HG03196 (cell line): ENCODE measurements at regions not wholly inside any gene's neighbourhood (a gene's known extent, or its start where the extent isn't known, plus 50 kb on each side); places are given as distances from the start of the nearest gene placed in this dataset.

Source experiments
- ATAC-seq: cut with Tn5 transposase; IDR thresholded peaks from one replicate; pipeline ENCODE4 v1.9.1; 2021; ENCODE audit not compliant: unreplicated experiment

DNA sequence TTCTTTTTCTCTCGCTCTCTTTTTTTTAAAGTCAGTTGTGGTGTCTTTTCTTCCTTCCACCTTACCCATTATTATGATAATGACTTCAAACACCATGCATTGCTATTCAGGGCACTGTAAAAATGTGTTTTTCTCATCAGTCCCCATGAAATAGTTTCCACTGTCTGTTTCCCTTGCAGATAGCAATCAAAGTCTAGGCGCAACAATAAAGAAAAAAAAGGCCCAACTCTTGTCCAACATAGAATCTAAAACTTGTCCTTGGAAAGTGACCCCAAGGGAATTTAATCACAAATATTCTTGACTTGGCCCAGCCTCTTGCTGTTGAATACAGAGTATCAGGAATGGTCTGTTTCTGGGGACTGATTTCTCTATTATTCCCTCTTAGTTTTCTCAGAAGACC, 382.5 kb downstream of the PLPP3 start:
- no peak for ATAC-seq

GRCh38 chr1:56194701-56195300, 384.6 kb downstream of the PLPP3 start:
- ATAC-seq, result no peak

DNA sequence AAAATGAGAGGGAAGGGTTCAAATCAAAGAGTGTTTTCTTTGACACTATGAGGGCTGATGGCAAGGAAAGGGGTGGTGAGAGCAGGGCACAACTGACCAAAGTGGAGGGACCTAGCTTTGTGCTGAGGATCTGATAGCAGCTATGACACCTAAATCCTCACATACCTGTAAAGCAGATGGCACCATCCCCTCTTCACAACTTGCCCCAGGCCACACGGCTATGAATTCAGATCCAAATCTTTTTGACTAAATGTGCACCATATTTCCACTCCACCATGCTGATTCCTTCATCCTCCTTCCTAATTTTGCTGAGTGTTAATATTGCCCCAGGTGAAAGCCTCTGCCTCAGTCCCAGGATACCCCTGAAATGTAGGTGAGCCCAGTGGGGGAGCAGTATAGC, 385.7 kb downstream of the PLPP3 start:
- ATAC-seq, result no peak

- ATAC-seq, result no peak
Observed at GRCh38 chr1:56191369-56191768, 388.0 kb downstream of the PLPP3 start.

- no peak for ATAC-seq
Observed at GRCh38 chr1:56190806-56191365, 388.5 kb downstream of the PLPP3 start.

- ATAC-seq, result no peak
Observed at GRCh38 chr1:56189946-56190805, 389.2 kb downstream of the PLPP3 start.

GRCh38 chr1:56189454-56189853, 389.9 kb downstream of the PLPP3 start:
- ATAC-seq, result no peak

GRCh38 chr1:56188855-56189254, 390.5 kb downstream of the PLPP3 start:
- no peak for ATAC-seq

GRCh38 chr1:56188221-56188620, 391.1 kb downstream of the PLPP3 start:
- no peak for ATAC-seq

DNA sequence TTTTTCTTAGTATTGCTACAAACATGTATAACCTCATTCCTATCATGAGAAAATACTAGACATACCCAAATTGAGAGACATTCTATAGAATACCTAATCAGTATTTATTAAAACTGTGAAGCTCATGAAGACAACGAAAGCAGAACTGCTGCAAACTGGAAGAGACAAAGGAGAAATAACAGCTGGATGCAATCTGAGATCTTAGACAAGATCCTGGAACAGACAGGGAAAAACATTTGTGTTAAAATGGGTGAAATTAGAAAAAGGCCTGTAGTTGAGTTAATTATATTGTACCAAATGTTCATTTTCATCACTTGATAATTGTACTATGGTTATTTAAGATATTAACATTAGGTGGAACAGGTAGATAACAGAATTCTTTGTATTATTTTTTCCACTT, 392.0 kb downstream of the PLPP3 start:
- no peak for ATAC-seq

DNA sequence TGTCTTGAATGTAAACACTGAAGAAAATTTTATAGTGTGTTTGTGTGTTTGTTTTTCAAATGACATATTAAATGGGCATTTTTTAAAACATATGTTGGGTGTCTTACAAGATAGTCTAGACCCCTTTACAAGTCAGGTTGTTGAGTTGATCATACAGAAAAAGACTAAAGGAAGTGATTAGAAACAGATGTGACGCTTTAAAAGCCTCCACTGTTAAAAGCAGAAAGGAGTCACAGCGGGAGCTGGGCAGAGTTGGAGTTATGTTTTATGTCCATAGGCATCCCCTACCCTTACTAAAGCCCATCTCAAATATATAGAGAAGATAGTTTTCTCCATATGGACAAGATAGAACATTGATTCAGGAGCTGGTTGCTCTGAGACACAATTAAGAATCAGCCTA, 393.9 kb downstream of the PLPP3 start:
- ATAC-seq, result no peak

DNA sequence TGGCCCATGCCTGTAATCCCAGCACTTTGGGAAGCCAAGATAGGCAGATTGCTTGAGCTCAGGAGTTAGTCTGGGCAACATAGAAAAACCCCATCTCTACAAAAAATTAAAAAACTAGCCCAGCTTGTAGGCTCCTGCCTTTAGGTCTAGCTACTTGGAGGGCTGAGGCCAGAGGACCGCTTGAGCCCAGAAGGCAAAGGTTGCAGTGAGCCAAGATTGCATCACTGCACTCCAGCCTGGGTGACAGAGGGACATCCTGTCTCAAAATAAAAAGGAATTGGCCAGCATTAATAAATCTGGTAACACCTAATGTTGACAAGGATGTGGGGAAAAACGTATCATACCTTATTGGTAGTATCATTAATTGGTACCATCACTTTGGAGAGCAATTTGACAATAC, 396.2 kb downstream of the PLPP3 start:
- no peak for ATAC-seq

DNA sequence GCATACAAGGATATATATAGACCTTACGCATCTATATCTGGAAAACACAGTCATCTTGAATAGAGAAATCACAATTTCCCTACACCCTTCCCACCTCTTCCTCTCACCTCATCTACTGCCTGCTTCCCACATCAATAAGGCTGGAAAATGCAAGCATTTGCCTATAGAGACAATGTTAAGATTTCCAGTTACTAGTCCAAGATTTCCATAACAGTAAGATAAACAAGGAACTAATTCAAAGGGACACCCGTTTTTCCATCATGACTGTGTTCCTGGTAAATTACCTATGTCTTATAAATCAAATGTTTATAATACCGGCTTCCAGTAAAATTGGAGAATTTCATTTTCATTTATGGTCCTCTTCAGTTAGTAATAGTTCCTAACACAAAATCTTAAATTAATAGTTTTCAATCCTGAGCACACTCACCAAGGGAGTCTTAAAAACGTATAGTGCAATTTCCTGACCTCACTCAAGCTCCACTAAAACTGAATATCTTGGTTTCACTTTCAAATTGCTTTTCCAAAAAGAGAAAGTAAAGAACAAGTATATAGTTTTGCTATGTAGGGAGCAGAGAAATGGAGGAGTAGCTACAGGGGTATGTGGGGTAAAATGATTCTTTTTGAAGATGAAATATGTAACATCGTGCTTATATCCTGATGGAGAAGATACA, 398.7 kb downstream of the PLPP3 start:
- no peak for ATAC-seq

DNA sequence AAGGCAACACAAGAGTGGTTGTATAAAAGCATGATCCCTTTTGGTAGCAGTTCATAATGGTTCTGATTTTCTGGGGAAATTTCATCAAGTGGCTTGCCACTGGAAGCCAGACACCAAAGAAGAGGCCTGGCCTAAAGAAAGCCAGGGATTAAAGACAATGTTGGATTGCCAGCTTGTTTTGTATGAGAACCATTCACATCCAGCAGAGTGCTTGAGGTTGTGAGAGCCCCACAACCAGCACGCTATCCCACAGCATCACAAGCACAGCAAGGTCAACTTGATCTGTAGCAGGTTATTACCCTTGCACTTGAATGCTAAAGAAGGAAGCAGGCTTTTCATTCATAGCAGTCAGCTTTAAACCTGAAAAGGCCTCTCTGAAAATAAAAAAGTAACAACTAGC, 399.8 kb downstream of the PLPP3 start:
- no peak for ATAC-seq

- no peak for ATAC-seq
Observed at GRCh38 chr1:56175211-56175610, 404.2 kb downstream of the PLPP3 start.

DNA sequence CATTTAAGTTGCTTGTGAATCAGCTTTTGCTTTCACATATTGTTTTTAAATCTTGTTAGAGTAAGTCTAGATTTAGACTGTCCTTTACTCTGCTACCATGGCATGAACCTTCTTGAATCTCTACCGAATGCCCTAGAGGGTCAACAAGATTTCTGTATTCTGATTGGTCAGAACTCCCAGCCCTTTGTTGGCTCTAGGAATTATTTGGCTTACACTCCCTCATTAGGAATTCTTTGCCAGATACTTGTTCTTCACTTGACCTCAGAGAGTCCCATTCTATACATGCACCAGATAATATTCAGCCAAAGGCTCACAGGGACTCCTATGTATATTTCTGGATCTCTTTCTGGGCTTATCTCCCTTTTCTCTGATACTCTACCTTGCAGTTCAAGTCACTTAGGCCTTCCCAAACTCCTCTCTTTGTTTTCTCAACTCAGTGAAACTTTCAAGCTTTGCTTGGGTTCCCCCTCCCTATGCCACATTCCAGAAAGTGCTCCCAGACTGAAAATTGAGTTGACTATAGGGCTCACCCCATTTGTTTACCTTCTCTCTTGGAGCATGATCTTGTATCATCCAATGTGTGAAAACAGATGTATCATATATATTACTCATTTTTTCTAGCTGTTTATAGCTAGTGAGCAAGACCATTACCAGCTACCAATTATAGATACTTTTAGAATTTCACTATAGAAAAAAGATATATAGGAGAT, 405.0 kb downstream of the PLPP3 start:
- no peak for ATAC-seq

GRCh38 chr1:56173736-56174135, 405.6 kb downstream of the PLPP3 start:
- no peak for ATAC-seq

DNA sequence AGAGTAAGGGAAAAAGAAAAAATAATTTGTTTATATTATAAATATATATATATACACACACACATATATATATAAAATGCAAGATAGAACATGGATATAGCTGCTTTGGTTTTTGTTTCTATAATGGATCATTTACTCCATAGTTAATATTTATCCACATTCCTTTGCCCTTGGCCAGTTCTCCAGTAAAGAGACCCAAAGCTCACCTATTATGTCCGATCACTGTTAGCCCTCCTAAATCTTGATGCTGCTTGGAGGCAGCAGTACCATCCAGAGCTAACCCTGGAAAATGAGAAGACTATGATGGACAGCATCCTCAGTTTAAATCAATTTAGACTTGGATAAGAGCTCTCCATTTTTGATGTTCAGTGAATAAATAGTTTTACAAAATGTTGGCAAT, 407.7 kb downstream of the PLPP3 start:
- no peak for ATAC-seq

DNA sequence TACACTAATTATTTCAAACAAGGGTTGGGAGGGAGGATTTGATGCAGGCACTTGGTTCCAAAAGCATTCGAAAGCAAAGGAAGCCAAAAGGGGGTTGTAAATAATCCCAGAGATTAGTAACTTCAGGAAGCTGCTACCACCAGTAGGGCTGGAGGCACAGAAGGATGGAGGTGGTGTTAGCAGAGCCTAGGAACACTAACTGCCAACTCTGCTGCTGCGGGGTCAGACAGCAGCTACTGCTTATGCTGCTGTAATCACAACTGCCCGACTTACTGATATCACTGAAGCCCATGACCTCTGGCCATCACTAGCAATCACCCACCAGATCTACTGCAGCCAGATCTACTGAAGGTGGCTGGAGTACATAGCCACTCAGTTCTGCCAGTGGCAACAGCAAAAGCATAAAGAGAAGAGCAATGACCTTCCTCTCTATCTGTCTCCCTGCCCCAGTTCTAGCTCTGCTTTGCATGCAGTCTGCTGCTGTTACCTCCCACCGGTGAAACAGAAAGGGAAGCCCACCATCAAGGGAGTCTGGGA, 408.5 kb downstream of the PLPP3 start:
- ATAC-seq, result no peak

DNA sequence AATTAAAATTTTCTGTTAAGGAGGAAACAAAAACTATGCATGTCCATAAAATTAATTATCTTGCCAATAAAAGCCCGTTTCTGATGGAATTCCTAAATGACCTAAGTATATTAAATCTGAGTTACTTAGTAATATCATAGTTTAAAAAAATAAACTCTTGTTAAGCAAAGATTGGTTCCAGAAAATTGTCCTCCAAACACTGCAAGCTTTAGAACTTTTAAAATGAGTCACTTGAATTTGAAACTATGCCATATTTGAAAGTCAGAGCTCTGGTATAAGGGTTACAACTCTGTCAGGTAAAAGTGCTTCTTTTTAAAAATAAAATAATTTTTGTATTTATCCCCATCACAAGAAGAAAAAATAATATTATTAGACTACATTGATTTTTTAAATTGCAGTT, 409.5 kb downstream of the PLPP3 start:
- ATAC-seq, result no peak

GRCh38 chr1:56168176-56168575, 411.2 kb downstream of the PLPP3 start:
- no peak for ATAC-seq
